Astrocyte of the spinal cord (primary cell): ENCODE measurements at regions not wholly inside any gene's neighbourhood (a gene's known extent, or its start where the extent isn't known, plus 50 kb on each side); places are given as distances from the start of the nearest gene placed in this dataset.

Experiments used
- DNase-seq: peaks from one replicate; pipeline ENCODE4 v3.0.0; 2011; ENCODE audit warnings: low read depth, low spot score
- H3K4me3 ChIP-seq: 2 replicates; pipeline ENCODE4 v1.5.1; 2011; ENCODE audit warnings: low read depth, mild to moderate bottlenecking, low read length, moderate library complexity
- CTCF ChIP-seq: IDR thresholded peaks from 2 replicates; pipeline ENCODE4 v1.5.1; 2012; ENCODE audit warnings: low read depth, mild to moderate bottlenecking, low read length, inconsistent platforms
- in situ Hi-C: cut with HindIII; loops from 2 replicates; pipeline ENCODE4 v1.10.0; 2017; ENCODE audit warnings: low sequenced_read_pairs

GRCh38 chr5:82821846-82822633 lies 255.2 kb downstream of the TMEM167A start:
- DNase-seq = peak; percentile 40
- in situ Hi-C loops = no loop called here

GRCh38 chr5:82820961-82821845 lies 256.0 kb downstream of the TMEM167A start:
- DNase-seq = no peak
- no peak overlapping the region for H3K4me3 ChIP-seq

More at GRCh38 chr5:82821846-82822633, 255.2 kb downstream of the TMEM167A start:
- no peak for TF ChIP-seq CTCF
- no peak overlapping the region for H3K4me3 ChIP-seq

GRCh38 chr5:82820188-82820587 lies 257.0 kb downstream of the TMEM167A start:
- in situ Hi-C loops = no loop called here
- DNase-seq = no peak
- H3K4me3 ChIP-seq = no peak overlapping the region
- TF ChIP-seq CTCF = no peak

More at GRCh38 chr5:82820961-82821845, 256.0 kb downstream of the TMEM167A start:
- no peak for TF ChIP-seq CTCF
- in situ Hi-C loops = no loop called here

GRCh38 chr5:82817897-82818676 lies 259.1 kb downstream of the TMEM167A start:
- in situ Hi-C loops = no loop called here
- TF ChIP-seq CTCF = no peak
- DNase-seq = no peak
- H3K4me3 ChIP-seq = no peak overlapping the region

GRCh38 chr5:82816926-82817325 lies 260.3 kb downstream of the TMEM167A start:
- in situ Hi-C loops = no loop called here
- TF ChIP-seq CTCF = no peak

GRCh38 chr5:82815871-82816270 lies 261.3 kb downstream of the TMEM167A start:
- no peak for TF ChIP-seq CTCF
- in situ Hi-C loops = no loop called here
- DNase-seq = peak; percentile 22
- no peak overlapping the region for H3K4me3 ChIP-seq

More at GRCh38 chr5:82816926-82817325, 260.3 kb downstream of the TMEM167A start:
- no peak overlapping the region for H3K4me3 ChIP-seq
- no peak for DNase-seq
